Omental fat pad (tissue), 3 donors: ENCODE measurements at regions not wholly inside any gene's neighbourhood (a gene's known extent, or its start where the extent isn't known, plus 50 kb on each side); places are given as distances from the start of the nearest gene placed in this dataset.

Experiments used
- ATAC-seq: fragments of 150-250 bp; one replicate; pipeline ENCODE4 v1.9.1; 2016; ENCODE audit warnings: mild to moderate bottlenecking, moderate library complexity; ENCODE audit not compliant: low FRiP score
- DNase-seq: peaks from one replicate; pipeline ENCODE4 v3.0.0-alpha.2; 2019; ENCODE audit warnings: low spot score
- TF ChIP-seq, protein P1 (sequence below), 3 donors: fragments of 450-650 bp; IDR thresholded peaks; one replicate each; pipeline ENCODE4 v1.5.1; 2016 to 2017; ENCODE audit warnings: antibody characterized with exemption in 3 of 3, mild to moderate bottlenecking in 3 of 3, moderate library complexity in 2 of 3

DNA sequence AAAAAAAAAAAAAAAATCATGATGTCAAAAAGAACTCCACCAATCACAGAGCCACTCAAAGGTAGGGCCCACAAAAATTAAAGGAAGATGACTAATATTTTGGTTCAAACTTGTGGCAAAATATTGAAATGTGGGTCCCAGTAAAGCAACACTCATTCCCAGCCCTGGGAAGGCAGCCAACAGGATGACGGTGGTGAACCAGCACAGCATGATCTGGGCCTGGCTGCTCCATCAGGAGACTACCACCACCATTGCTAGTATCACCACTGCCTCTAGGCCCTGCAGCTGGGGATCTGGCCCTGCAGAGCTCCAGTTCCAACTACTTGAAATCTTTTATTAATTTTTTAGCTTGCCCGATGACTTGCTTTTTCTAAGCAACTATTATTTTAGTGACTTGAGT is 206.8 kb upstream of the ITGA1 start:
- ATAC-seq (no peak), DNase-seq (no peak)
- TF ChIP-seq, protein P1, sequence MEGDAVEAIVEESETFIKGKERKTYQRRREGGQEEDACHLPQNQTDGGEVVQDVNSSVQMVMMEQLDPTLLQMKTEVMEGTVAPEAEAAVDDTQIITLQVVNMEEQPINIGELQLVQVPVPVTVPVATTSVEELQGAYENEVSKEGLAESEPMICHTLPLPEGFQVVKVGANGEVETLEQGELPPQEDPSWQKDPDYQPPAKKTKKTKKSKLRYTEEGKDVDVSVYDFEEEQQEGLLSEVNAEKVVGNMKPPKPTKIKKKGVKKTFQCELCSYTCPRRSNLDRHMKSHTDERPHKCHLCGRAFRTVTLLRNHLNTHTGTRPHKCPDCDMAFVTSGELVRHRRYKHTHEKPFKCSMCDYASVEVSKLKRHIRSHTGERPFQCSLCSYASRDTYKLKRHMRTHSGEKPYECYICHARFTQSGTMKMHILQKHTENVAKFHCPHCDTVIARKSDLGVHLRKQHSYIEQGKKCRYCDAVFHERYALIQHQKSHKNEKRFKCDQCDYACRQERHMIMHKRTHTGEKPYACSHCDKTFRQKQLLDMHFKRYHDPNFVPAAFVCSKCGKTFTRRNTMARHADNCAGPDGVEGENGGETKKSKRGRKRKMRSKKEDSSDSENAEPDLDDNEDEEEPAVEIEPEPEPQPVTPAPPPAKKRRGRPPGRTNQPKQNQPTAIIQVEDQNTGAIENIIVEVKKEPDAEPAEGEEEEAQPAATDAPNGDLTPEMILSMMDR (IDR thresholded peaks at IDR 0.05): no peak

DNA sequence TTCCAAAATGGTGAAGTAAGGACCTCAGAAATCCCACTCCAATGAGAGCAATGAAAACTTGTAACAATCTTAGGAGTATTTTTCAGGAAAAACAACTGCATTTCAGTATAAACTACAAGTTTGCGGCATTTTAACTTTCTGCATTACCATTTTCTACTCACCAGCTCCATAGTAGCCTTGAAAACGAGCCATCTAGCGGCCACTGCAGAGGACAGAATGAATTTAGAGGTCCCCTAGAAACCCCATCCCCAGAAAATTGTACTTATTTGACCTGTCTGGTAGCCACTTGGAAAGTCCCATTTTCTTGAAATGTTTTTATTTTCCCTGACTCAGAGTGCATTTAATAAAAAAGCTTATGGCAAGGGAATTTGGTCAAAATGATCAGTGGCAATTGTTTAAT is 205.4 kb upstream of the ITGA1 start:
- TF ChIP-seq, protein P1 (IDR thresholded peaks at IDR 0.05): no peak
- DNase-seq (no peak), ATAC-seq (no peak)

DNA sequence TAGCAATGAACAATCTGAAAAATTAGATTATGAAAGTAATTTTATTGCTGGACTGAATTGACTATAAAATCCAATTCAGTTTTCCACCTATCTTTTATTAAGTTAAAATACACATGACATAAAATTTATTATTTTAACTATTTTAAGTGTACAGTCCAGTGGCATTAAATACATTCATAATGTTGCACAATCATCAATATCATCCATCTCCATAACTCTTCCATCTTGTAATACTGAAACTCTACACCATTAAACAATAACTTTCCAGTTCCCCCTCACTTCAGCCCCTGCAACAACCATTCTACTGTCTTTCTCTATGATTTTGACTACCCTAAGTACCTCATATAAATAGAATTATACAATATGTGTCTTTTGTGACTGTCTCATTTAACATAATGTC is 200.6 kb upstream of the ITGA1 start:
- ATAC-seq: no peak

DNA sequence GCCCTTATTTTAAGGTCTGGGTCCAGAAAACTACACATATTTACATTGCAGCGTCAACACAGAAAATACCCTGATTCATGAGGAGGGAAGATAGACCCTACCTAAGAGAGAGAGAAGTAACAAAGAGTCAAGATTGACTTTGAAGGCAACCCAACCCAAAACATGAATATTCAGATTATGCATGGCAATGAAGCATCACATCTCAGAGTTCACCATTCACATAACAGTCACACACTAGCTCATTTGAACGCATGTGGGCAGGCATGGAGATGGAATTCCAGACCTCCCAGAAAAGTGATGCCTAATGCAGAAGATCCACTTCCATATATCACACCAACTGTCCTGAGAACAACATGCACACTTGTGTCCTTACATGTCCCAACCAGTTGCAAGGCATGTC is 190.1 kb upstream of the ITGA1 start:
- no peak for DNase-seq
- TF ChIP-seq, protein P1 (IDR thresholded peaks at IDR 0.05): no peak
- ATAC-seq: no peak

More for the DNA sequence above, 200.6 kb upstream of the ITGA1 start:
- DNase-seq: no peak
- TF ChIP-seq, protein P1 (IDR thresholded peaks at IDR 0.05): no peak

DNA sequence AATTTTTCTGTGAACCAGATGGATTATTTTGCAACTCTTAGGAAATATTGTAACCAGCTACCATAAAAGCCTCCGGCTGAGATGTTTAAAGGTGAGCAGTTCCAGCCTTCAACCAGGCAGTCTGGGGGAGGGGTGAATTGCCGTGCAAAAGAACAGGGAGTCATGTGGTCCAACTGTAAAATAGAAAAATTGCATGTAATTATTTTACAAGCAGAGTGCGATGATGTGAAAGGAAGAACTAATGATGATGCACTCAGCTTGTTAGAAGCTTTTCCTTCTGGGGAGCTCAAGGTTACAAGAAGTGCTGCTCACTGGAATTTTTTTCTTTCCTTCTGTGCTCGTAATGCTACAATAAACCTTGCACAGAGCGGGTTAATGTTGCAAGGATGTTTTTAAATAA is 188.7 kb upstream of the ITGA1 start:
- TF ChIP-seq, protein P1 (IDR thresholded peaks at IDR 0.05): no peak
- ATAC-seq (no peak), DNase-seq (no peak)

DNA sequence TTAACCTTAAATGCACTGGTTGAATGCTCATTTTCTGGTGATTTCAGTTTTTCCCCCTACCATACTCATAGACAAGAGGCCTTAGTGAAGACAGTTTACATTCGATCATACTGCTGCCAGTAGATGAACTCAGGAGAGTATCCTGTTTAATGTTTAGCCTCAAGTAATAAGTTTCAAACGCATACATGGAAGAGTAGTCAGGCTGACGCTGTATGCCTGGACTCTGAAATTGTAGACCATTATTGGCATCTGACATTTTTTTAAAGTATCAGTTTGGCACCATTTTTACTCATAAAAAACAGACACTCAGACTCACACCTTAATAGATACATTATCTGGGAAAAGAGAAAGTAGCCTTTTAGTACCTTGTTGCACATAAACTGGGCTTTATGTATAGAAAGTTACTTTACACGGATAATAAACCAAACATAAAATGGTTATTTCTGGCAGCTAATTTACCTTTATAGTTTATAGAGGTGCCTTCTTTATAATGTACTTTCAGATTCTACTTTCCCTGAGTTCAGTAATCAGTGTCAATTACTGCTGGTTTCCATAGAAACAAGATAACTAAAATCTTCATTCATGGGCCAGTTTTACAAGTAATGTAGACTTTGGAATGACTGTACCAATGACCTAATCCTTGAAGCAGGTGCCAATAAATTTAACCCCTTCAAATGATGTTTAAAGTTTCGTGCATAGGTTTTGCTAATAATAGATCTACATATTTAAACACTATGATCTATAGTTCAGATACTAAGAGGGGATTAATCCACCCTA is 183.8 kb upstream of the ITGA1 start:
- ATAC-seq: no peak

More for the DNA sequence above, 183.8 kb upstream of the ITGA1 start:
- TF ChIP-seq, protein P1 (IDR thresholded peaks at IDR 0.05): no peak
- DNase-seq: no peak
